H1 (cell line): ENCODE measurements at regions not wholly inside any gene's neighbourhood (a gene's known extent, or its start where the extent isn't known, plus 50 kb on each side); places are given as distances from the start of the nearest gene placed in this dataset.

ENCODE experiments used
- CTCF ChIA-PET: fragments of 300-600 bp; sonication (Branson Sonifier 250); formaldehyde crosslinking; loops from one replicate; lab custom pipeline; 2021; ENCODE audit not compliant: partially characterized antibody; lab: Charles Lee
- POLR2A ChIA-PET: fragments of 300-600 bp; sonication (Branson Sonifier 250); formaldehyde crosslinking; loops from one replicate; lab custom pipeline; 2021; ENCODE audit warnings: inconsistent platforms; ENCODE audit not compliant: partially characterized antibody; lab: Charles Lee
- DNase-seq, 2 experiments: peaks; one replicate each; pipeline versions ENCODE4 v3.0.0 to v3.0.0-alpha.2; 2010 to 2022; ENCODE audit warnings: low spot score in 2 of 2, low read depth in 1 of 2, mixed read lengths in 1 of 2
- FAIRE-seq: peaks from 2 replicates; lab custom pipeline; 2011; peaks lifted over from hg19 to GRCh38; lab: Jason Lieb, UNC
- H2AFZ ChIP-seq: 2 replicates; pipeline ENCODE4 v1.8.1; 2012; ENCODE audit warnings: low read length, inconsistent platforms
- H2AK5ac ChIP-seq: 2 replicates; pipeline ENCODE4 v1.6.1; 2013; ENCODE audit warnings: low read depth, low read length
- H2BK120ac ChIP-seq: replicated peaks from 2 replicates; pipeline ENCODE3; 2013; ENCODE audit warnings: low read depth, low read length, inconsistent platforms
- H2BK12ac ChIP-seq: 2 replicates; pipeline ENCODE4 v1.6.1; 2013; ENCODE audit warnings: low read depth, low read length
- H2BK15ac ChIP-seq: 2 replicates; pipeline ENCODE4 v1.6.1; 2013; ENCODE audit warnings: low read length
- H2BK20ac ChIP-seq: 2 replicates; pipeline ENCODE4 v1.6.1; 2013; ENCODE audit warnings: low read length
- H2BK5ac ChIP-seq: 2 replicates; pipeline ENCODE4 v1.6.1; 2013; ENCODE audit warnings: low read depth, low read length
- H3K14ac ChIP-seq: 2 replicates; pipeline ENCODE4 v1.6.1; 2013; ENCODE audit warnings: inconsistent platforms; ENCODE audit not compliant: insufficient read length
- H3K18ac ChIP-seq: 2 replicates; pipeline ENCODE4 v1.6.1; 2013; ENCODE audit warnings: low read length; ENCODE audit errors: extremely low read depth
- H3K23ac ChIP-seq: 2 replicates; pipeline ENCODE4 v1.6.1; 2013; ENCODE audit warnings: inconsistent platforms; ENCODE audit not compliant: insufficient read length
- H3K23me2 ChIP-seq: 2 replicates; pipeline ENCODE4 v1.6.1; 2013; ENCODE audit warnings: low read depth, low read length
- H3K27ac ChIP-seq: 2 replicates; pipeline ENCODE4 v1.6.1; 2011; ENCODE audit warnings: low read depth, low read length, inconsistent platforms
- H3K27me3 ChIP-seq, 4 experiments: replicated peaks in 1 of 4; 1 replicate in 1 of 4; 2 replicates in 3 of 4; pipeline versions ENCODE4 v1.6.1 to v1.8.1; 2011 to 2013; ENCODE audit warnings: low read length in 3 of 4, mild to moderate bottlenecking in 3 of 4, inconsistent platforms in 2 of 4, mixed read lengths in 2 of 4, moderate library complexity in 1 of 4; ENCODE audit not compliant: control insufficient read depth in 3 of 4, insufficient read depth in 3 of 4; ENCODE audit errors: extremely low read depth in 1 of 4
- H3K36me3 ChIP-seq, 4 experiments: 2 replicates each; pipeline versions ENCODE4 v1.6.1 to v1.8.1; 2011 to 2013; ENCODE audit warnings: mild to moderate bottlenecking in 4 of 4, low read length in 3 of 4, moderate library complexity in 2 of 4, control low read depth in 1 of 4, inconsistent platforms in 1 of 4; ENCODE audit not compliant: insufficient read depth in 4 of 4, control insufficient read depth in 2 of 4
- H3K4ac ChIP-seq: replicated peaks from 2 replicates; pipeline ENCODE3; 2013; ENCODE audit warnings: low read length, low read depth, mixed read lengths, inconsistent platforms; ENCODE audit not compliant: insufficient read length
- H3K4me1 ChIP-seq, 4 experiments: replicated peaks in 1 of 4; 1 replicate in 1 of 4; 2 replicates in 3 of 4; pipeline versions ENCODE4 v1.6.1 to v1.8.1; 2011 to 2013; ENCODE audit warnings: low read length in 3 of 4, inconsistent platforms in 2 of 4, mixed read lengths in 1 of 4; ENCODE audit not compliant: insufficient read depth in 4 of 4, control insufficient read depth in 3 of 4
- H3K4me2 ChIP-seq, 2 experiments: 2 replicates each; pipeline versions ENCODE4 v1.6.1 to v1.8.1; 2011 to 2013; ENCODE audit warnings: low read depth in 2 of 2, low read length in 2 of 2, control low read depth in 1 of 2, inconsistent platforms in 1 of 2, mild to moderate bottlenecking in 1 of 2; ENCODE audit not compliant: insufficient read depth in 1 of 2
- H3K4me3 ChIP-seq, 4 experiments: fragments of 200-600, 300-600 bp in 1 of 4; sonication (generic), shearing (Covaris generic), sonication (Bioruptor Twin) in 1 of 4; 2 replicates each; pipeline versions ENCODE4 v1.5.1 to v1.8.1; 2011 to 2016; ENCODE audit warnings: low read length in 4 of 4, low read depth in 3 of 4, control low read depth in 2 of 4, inconsistent platforms in 2 of 4, mild to moderate bottlenecking in 2 of 4, mixed read lengths in 1 of 4, moderate library complexity in 1 of 4; ENCODE audit not compliant: insufficient read depth in 2 of 4; ENCODE audit errors: extremely low read depth in 1 of 4
- H3K56ac ChIP-seq: replicated peaks from 2 replicates; pipeline ENCODE3; 2013; ENCODE audit warnings: low read depth, mild to moderate bottlenecking, mixed read lengths, low read length, inconsistent platforms; ENCODE audit not compliant: insufficient read length
- H3K79me1 ChIP-seq: 2 replicates; pipeline ENCODE4 v1.6.1; 2013; ENCODE audit warnings: low read depth, low read length, control low read depth
- H3K79me2 ChIP-seq, 2 experiments: 2 replicates each; pipeline versions ENCODE4 v1.6.1 to v1.8.1; 2012 to 2013; ENCODE audit warnings: low read length in 2 of 2, mild to moderate bottlenecking in 2 of 2, inconsistent platforms in 1 of 2; ENCODE audit not compliant: insufficient read depth in 2 of 2, control insufficient read depth in 1 of 2
- H3K9ac ChIP-seq, 4 experiments: replicated peaks in 1 of 4; 1 replicate in 1 of 4; 2 replicates in 3 of 4; pipeline versions ENCODE4 v1.6.1 to v1.8.1; 2011 to 2013; ENCODE audit warnings: low read depth in 3 of 4, low read length in 3 of 4, control low read depth in 2 of 4, mild to moderate bottlenecking in 2 of 4, moderate library complexity in 2 of 4, inconsistent platforms in 1 of 4; ENCODE audit errors: extremely low read depth in 1 of 4
- H3K9me3 ChIP-seq, 2 experiments: 2 replicates each; pipeline versions ENCODE4 v1.6.1 to v1.8.1; 2012 to 2013; ENCODE audit warnings: mild to moderate bottlenecking in 2 of 2, moderate library complexity in 2 of 2, control low read depth in 1 of 2, inconsistent platforms in 1 of 2, low read depth in 1 of 2, low read length in 1 of 2, mixed read lengths in 1 of 2; ENCODE audit not compliant: insufficient read depth in 2 of 2
- H4K20me1 ChIP-seq, 2 experiments: replicated peaks in 1 of 2; 2 replicates each; pipeline versions ENCODE3 to v1.8.1; 2011 to 2013; ENCODE audit warnings: inconsistent platforms in 2 of 2, low read length in 2 of 2, mild to moderate bottlenecking in 1 of 2; ENCODE audit not compliant: insufficient read depth in 2 of 2, control insufficient read depth in 1 of 2
- H4K5ac ChIP-seq: 2 replicates; pipeline ENCODE4 v1.6.1; 2013; ENCODE audit warnings: low read length, low read depth, mixed read lengths, inconsistent platforms; ENCODE audit not compliant: insufficient read length
- H4K8ac ChIP-seq: 2 replicates; pipeline ENCODE4 v1.8.0; 2013; ENCODE audit warnings: mild to moderate bottlenecking, moderate library complexity, low read length, inconsistent platforms; ENCODE audit not compliant: insufficient read depth; ENCODE audit errors: extremely low read depth
- H4K91ac ChIP-seq: replicated peaks from 2 replicates; pipeline ENCODE3; 2013; ENCODE audit warnings: low read length, mixed read lengths, inconsistent platforms; ENCODE audit not compliant: insufficient read length
- ATF2 ChIP-seq: IDR thresholded peaks from 2 replicates; pipeline ENCODE4 v1.6.1; 2012; ENCODE audit warnings: low read length, inconsistent platforms
- BACH1 ChIP-seq: IDR thresholded peaks from 2 replicates; pipeline ENCODE4 v1.6.1; 2012; ENCODE audit warnings: low read length, improper control_type of control experiment
- EP300 ChIP-seq, 2 experiments: IDR thresholded peaks; 1 replicate in 1 of 2; 2 replicates in 1 of 2; pipeline ENCODE4 v1.6.1; 2011 to 2012; ENCODE audit warnings: low read depth in 2 of 2, low read length in 2 of 2, mild to moderate bottlenecking in 2 of 2, borderline replicate concordance in 1 of 2, inconsistent platforms in 1 of 2, moderate library complexity in 1 of 2
- GABPA ChIP-seq: IDR thresholded peaks from 2 replicates; pipeline ENCODE4 v1.6.1; 2011; ENCODE audit warnings: mild to moderate bottlenecking, low read length, moderate library complexity, borderline replicate concordance; ENCODE audit not compliant: insufficient read depth
- HDAC6 ChIP-seq: IDR thresholded peaks from one replicate; pipeline ENCODE4 v1.7.1; 2012; ENCODE audit warnings: low read depth, mild to moderate bottlenecking, inconsistent platforms, low read length, moderate library complexity
- JUND ChIP-seq: IDR thresholded peaks from 2 replicates; pipeline ENCODE4 v1.6.1; 2011; ENCODE audit warnings: mild to moderate bottlenecking, improper control_type of control experiment, low read length
- KDM1A ChIP-seq: fragments of 200-600, 300-600 bp; sonication (generic); IDR thresholded peaks from 2 replicates; pipeline ENCODE4 v1.7.1; 2016; ENCODE audit warnings: mild to moderate bottlenecking, low read length, borderline replicate concordance
- RFX5 ChIP-seq: IDR thresholded peaks from 2 replicates; pipeline ENCODE4 v1.6.1; 2011; ENCODE audit warnings: low read depth, low read length, improper control_type of control experiment, borderline replicate concordance
- RXRA ChIP-seq: IDR thresholded peaks from 2 replicates; pipeline ENCODE4 v1.6.1; 2011; ENCODE audit warnings: low read depth, mild to moderate bottlenecking, low read length, moderate library complexity; ENCODE audit not compliant: insufficient read depth
- SIX5 ChIP-seq: IDR thresholded peaks from 2 replicates; pipeline ENCODE4 v1.6.1; 2011; ENCODE audit warnings: mild to moderate bottlenecking, low read depth, low read length
- SP2 ChIP-seq: IDR thresholded peaks from 2 replicates; pipeline ENCODE4 v1.6.1; 2012; ENCODE audit warnings: mild to moderate bottlenecking, low read length, inconsistent platforms
- SP4 ChIP-seq: IDR thresholded peaks from 2 replicates; pipeline ENCODE4 v1.6.1; 2012; ENCODE audit warnings: low read length, inconsistent platforms
- ZNF274 ChIP-seq: IDR thresholded peaks from 2 replicates; pipeline ENCODE4 v1.7.0; 2012; ENCODE audit warnings: low read length, borderline replicate concordance; ENCODE audit errors: extremely low read depth
- WGBS, 2 experiments: shearing (Covaris generic) in 1 of 2; methylation state at CpG; one replicate each; pipeline versions ENCODE4 v1.1.6 to v1.1.7; 2013 to 2015; ENCODE audit warnings: low lambda C conversion rate in 2 of 2, mixed read lengths in 2 of 2, inconsistent platforms in 1 of 2, low coverage in 1 of 2, missing lambda C conversion rate in 1 of 2; ENCODE audit not compliant: insufficient replicate concordance in 2 of 2, insufficient coverage in 1 of 2, insufficient read length in 1 of 2; ENCODE audit errors: extremely low coverage in 1 of 2, missing lambda C conversion rate in 1 of 2; 5-methylcytosine and 5-hydroxymethylcytosine counted together

DNA sequence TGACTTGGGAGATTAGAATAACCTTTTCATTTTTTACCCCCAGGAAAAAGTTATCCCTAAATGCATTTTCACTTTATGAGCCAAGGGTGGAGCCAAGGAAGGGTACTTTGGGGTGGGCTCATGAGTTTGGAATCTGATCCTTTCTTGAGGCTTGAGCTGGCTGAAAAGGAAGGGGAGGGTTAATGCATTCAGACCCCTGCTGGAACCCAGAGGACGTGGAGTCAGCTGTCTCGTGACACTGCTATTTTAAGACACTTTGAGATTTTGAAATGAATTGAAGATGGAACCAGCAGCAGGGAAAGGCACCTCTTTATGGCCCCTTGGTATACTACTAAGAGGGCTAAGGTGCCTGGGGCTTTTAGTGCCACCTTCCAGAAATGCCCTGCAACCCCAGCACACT, 90.4 kb downstream of the MARCHF4 start:
- ChIA-PET POLR2A (interaction anchor here (1.3 to 1.5 kb wide), 4 partner anchors 9 to 217 kb away, joined by 3 read pairs; partner anchors contain the start of gene RPL37A), CTCF (interaction anchor here (1.1 to 5.4 kb wide), 12 partner anchors 9 to 121 kb away, joined by 3 to 49 read pairs (median 12); no protein-coding TSS in a partner anchor)
- no peak overlapping the region for H2AK5ac ChIP-seq
- H2AFZ ChIP-seq, result no peak overlapping the region
- H4K20me1 ChIP-seq, result no peaks in the 10 kb centered on the region
- H3K4ac ChIP-seq, result no peak overlapping the region
- WGBS, 2 experiments, result 31% methylated on average over 2 of the region's 2 CpGs; no CpG with 5 or more reads in 1 of the 2 experiments
- no peak overlapping the region for H3K18ac ChIP-seq
- H3K14ac ChIP-seq, result no peak overlapping the region
- H3K23ac ChIP-seq, result no peak overlapping the region
- H3K23me2 ChIP-seq, result no peaks in the 10 kb centered on the region
- H3K36me3 ChIP-seq, result no peaks in the 10 kb centered on the region
- H4K5ac ChIP-seq, result no peak overlapping the region
- H3K4me1 ChIP-seq, result peaks cover 10 to 33% (median 15%) of the 10 kb centered on the region in 4 experiments
- H2BK20ac ChIP-seq, result no peak overlapping the region
- peak overlapping the region; percentile 5 to 9; a peak in 1 of 4 replicates for H3K4me2 ChIP-seq
- no peak for DNase-seq
- H2BK12ac ChIP-seq, result no peak overlapping the region; the same call in 1 of the 2 replicates
- 0 out of 2 replicates have a peak overlapping the region, but pooled peaks have one; percentile 5 for H2BK5ac ChIP-seq
- no peak overlapping the region for H4K91ac ChIP-seq
- no peaks in the 10 kb centered on the region for H3K9me3 ChIP-seq
- no peak overlapping the region for H4K8ac ChIP-seq
- no peak overlapping the region for H3K27ac ChIP-seq
- no peak overlapping the region for H2BK15ac ChIP-seq
- no peak overlapping the region for H3K4me3 ChIP-seq
- H3K79me1 ChIP-seq, result no peaks in the 10 kb centered on the region
- no peaks in the 10 kb centered on the region for H3K79me2 ChIP-seq
- H3K9ac ChIP-seq, result no peak overlapping the region
- H3K27me3 ChIP-seq, result no peaks in the 10 kb centered on the region
- no peak overlapping the region for H3K56ac ChIP-seq
- no peak for FAIRE-seq
- H2BK120ac ChIP-seq, result no peak overlapping the region
- TF ChIP-seq SP2, result no peak
- no peak for TF ChIP-seq JUND
- TF ChIP-seq KDM1A, result no peak
- TF ChIP-seq GABPA, result no peak
- no peak for TF ChIP-seq SP4
- TF ChIP-seq HDAC6, result no peak
- no peak for TF ChIP-seq EP300 (IDR thresholded peaks at IDR 0.05; ENCODE audit: borderline replicate concordance in 1 of 2, low read depth in 2 of 2, low read length in 2 of 2)
- TF ChIP-seq RXRA, result no peak
- TF ChIP-seq ATF2, result no peak
- TF ChIP-seq SIX5, result no peak
- no peak for TF ChIP-seq ZNF274
- TF ChIP-seq RFX5, result no peak
- TF ChIP-seq BACH1, result no peak
